Bronchial epithelial cell (primary cell): ENCODE measurements at regions not wholly inside any gene's neighbourhood (a gene's known extent, or its start where the extent isn't known, plus 50 kb on each side); places are given as distances from the start of the nearest gene placed in this dataset.
A peak's percentile ranks its signal among the peaks of the same experiment; 100 is the strongest.
"Not testable (repeated sequence)": the region's sequence is repeated elsewhere in the genome, so short reads cannot be mapped to it uniquely, and the experiment has no call there.

Experiments
- DNase-seq: peaks from one replicate; pipeline ENCODE4 v3.0.0-alpha.2; 2010; ENCODE audit warnings: low read depth
- FAIRE-seq: peaks from 2 replicates; lab custom pipeline; 2011; peaks lifted over from hg19 to GRCh38; lab: Jason Lieb, UNC
- H3K27me3 ChIP-seq: 2 replicates; pipeline ENCODE4 v1.5.1; 2011; ENCODE audit warnings: low read length; ENCODE audit not compliant: control insufficient read depth, insufficient read depth
- H3K36me3 ChIP-seq: 2 replicates; pipeline ENCODE4 v1.5.1; 2011; ENCODE audit warnings: low read length; ENCODE audit not compliant: control insufficient read depth, insufficient read depth
- H3K4me3 ChIP-seq: 2 replicates; pipeline ENCODE4 v1.5.1; 2011; ENCODE audit warnings: mild to moderate bottlenecking, low read depth, low read length, control low read depth
- CTCF ChIP-seq: IDR thresholded peaks from 2 replicates; pipeline ENCODE4 v1.5.1; 2011; ENCODE audit warnings: mild to moderate bottlenecking, moderate library complexity, low read length, control low read depth, inconsistent platforms; ENCODE audit not compliant: insufficient read depth, severe bottlenecking

DNA sequence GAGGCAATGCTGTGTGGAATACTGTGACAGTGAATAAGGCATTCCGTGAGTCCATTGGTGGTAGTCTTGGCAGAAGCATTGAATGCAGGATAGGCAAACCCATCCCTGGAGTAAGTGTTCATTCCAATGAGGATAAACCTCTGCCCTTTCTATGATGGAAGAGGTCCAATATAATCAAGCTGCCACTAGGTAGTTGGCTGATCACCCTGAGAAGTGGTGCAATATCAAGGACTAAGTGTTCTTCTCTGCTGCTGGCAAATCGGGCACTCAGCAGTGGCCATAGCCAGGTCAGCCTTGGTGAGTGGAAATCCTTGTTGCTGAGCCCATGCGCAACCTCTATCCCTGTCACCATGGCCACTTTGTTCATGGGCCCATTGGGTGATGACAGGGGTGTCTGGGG, 70.1 kb downstream of the FBXO4 start:
- TF ChIP-seq CTCF, result no peak
- FAIRE-seq (no peak), DNase-seq (no peak)
- Histone ChIP-seq H3K27me3 (no peaks in the 10 kb centered on the region), H3K4me3 (no peak overlapping the region), H3K36me3 (no peaks in the 10 kb centered on the region)

DNA sequence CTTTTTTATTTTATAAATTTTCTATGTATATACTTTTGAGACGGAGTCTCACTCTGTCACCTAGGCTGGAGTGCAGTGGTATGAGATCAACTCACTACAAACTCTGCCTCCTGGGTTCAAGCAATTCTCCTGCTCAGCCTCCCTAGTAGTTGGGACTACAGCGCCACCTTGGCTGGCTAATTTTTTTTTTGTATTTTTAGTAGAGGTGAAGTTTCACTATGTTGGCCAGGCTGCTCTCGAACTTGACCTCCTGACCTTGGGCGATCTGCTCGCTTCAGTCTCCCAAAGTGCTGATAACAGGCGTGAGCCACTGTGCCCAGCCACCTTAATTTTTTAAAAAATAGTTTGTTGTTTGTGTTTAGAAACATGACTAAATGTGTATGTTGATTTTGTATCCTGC, 76.6 kb downstream of the FBXO4 start:
- TF ChIP-seq CTCF, result no peak
- Histone ChIP-seq H3K36me3 (no peaks in the 10 kb centered on the region), H3K27me3 (no peaks in the 10 kb centered on the region), H3K4me3 (no peak overlapping the region)
- DNase-seq, result no peak
- FAIRE-seq, result no peak

- H3K36me3 ChIP-seq, H3K27me3 ChIP-seq, FAIRE-seq, H3K4me3 ChIP-seq, DNase-seq: not testable (repeated sequence)
Measured at GRCh38 chr5:42003852-42004251, 78.8 kb downstream of the FBXO4 start.

GRCh38 chr5:42005561-42006153, 80.6 kb downstream of the FBXO4 start:
- no peaks in the 10 kb centered on the region for H3K36me3 ChIP-seq
- FAIRE-seq (no peak), DNase-seq (peak; percentile 36)
- H3K27me3 ChIP-seq, result no peaks in the 10 kb centered on the region
- H3K4me3 ChIP-seq, result no peak overlapping the region
- TF ChIP-seq CTCF, result peak; percentile 66

DNA sequence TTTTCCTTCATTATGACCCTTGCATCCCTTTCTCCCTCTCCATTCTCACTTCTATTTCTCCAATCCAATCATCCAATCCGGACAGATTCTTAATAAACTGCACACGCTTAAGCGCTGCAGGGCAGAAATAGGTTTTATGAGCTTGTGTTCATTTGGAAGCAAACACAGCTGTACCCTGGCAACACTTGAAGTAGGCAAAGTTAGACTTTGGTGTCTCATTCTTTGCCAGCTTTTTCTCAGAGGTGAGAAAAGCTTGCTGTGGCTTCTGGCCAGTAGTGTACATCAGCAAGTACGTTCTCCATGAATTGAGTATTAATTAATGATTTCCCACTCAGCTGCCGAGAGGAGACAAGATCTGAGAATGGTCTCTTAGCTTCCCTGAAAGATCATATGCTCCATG, 88.5 kb downstream of the FBXO4 start:
- Histone ChIP-seq H3K4me3 (no peak overlapping the region), H3K27me3 (no peaks in the 10 kb centered on the region), H3K36me3 (no peaks in the 10 kb centered on the region)
- no peak for TF ChIP-seq CTCF
- FAIRE-seq (no peak), DNase-seq (no peak)

DNA sequence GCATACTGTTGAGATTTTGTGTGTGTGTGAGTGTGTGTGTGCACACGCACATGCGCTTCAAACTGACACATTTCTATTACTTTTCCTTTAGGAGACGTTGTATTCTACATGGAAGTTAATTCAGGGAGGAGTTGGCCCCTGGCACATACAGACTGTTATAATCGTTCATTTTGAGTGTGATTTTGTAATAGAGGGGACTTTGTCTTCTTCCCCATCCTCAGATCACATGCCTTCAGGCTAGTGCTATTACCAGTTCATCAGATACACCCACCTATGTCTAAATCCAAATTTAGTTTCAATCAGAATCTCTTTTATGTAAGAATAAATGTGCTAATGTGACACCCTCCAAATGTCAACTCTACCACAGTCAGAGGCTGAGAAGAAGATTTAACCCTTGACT, 90.2 kb downstream of the FBXO4 start:
- H3K36me3 ChIP-seq, result no peaks in the 10 kb centered on the region
- FAIRE-seq, result no peak
- TF ChIP-seq CTCF, result no peak
- H3K27me3 ChIP-seq, result no peaks in the 10 kb centered on the region
- no peak for DNase-seq
- no peak overlapping the region for H3K4me3 ChIP-seq
